Transverse colon (tissue), 4 donors: ENCODE measurements at regions not wholly inside any gene's neighbourhood (a gene's known extent, or its start where the extent isn't known, plus 50 kb on each side); places are given as distances from the start of the nearest gene placed in this dataset.

Experiments
- POLR2A ChIP-seq: fragments of 450-650 bp; IDR thresholded peaks from one replicate; pipeline ENCODE4 v1.6.1; 2016; ENCODE audit warnings: antibody characterized with exemption, mild to moderate bottlenecking, moderate library complexity
- POLR2AphosphoS5 ChIP-seq, 3 donors: sonication (generic); formaldehyde crosslinking; IDR thresholded peaks; one replicate each; pipeline ENCODE4 v1.6.1; 2016; ENCODE audit warnings: antibody characterized with exemption in 3 of 3
- TF ChIP-seq, protein P1 (sequence below), 5 experiments: fragments of 200-600 bp in 3 of 5; fragments of 450-650 bp in 2 of 5; sonication (generic) in 3 of 5; IDR thresholded peaks; 1 replicate in 2 of 5; 2 replicates in 3 of 5; pipeline ENCODE4 v1.5.1; 2016 to 2017; ENCODE audit warnings: antibody characterized with exemption in 5 of 5, inconsistent platforms in 3 of 5, mild to moderate bottlenecking in 2 of 5, moderate library complexity in 1 of 5

DNA sequence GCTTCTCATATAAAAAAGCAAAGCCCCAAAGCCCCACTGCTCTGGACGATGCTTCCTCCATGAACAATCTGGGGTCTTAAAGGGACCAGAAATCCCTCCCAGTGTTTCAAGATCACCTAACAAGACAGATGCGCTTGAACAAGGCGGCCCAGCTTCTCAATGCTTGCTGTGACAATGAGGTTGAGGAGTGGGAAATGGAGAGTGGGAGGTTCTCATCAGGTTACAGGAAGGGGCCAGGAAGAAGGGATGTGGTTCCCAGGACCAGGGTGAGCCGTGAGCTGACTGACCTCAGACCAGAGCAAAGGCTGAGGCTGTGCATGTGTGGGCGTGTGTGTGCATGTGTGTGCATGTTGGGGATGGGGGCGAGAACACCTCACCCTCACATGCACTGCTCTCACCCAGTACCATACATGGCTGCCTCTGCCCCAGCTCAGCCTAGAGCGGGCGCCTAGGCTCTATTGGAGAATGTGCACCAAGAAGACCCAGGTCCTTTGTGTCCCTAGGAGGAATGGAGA is 220.8 kb upstream of the GPR26 start:
- TF ChIP-seq, protein P1, sequence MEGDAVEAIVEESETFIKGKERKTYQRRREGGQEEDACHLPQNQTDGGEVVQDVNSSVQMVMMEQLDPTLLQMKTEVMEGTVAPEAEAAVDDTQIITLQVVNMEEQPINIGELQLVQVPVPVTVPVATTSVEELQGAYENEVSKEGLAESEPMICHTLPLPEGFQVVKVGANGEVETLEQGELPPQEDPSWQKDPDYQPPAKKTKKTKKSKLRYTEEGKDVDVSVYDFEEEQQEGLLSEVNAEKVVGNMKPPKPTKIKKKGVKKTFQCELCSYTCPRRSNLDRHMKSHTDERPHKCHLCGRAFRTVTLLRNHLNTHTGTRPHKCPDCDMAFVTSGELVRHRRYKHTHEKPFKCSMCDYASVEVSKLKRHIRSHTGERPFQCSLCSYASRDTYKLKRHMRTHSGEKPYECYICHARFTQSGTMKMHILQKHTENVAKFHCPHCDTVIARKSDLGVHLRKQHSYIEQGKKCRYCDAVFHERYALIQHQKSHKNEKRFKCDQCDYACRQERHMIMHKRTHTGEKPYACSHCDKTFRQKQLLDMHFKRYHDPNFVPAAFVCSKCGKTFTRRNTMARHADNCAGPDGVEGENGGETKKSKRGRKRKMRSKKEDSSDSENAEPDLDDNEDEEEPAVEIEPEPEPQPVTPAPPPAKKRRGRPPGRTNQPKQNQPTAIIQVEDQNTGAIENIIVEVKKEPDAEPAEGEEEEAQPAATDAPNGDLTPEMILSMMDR (IDR thresholded peaks at IDR 0.05), result no peak
- TF ChIP-seq POLR2A, result no peak
- no peak for TF ChIP-seq POLR2AphosphoS5 (IDR thresholded peaks at IDR 0.05)
